ENCODE measurements at regions not wholly inside any gene's neighbourhood (a gene's known extent, or its start where the extent isn't known, plus 50 kb on each side); places are given as distances from the start of the nearest gene placed in this dataset.

GRCh38 chr1:198934901-198935305, 296.1 kb downstream of the PTPRC start:
- TF ChIP-seq CTCF (IDR thresholded peaks at IDR 0.05): no peak
- TF ChIP-seq POLR2AphosphoS5 (IDR thresholded peaks at IDR 0.05): no peak
- no peak for TF ChIP-seq POLR2A (IDR thresholded peaks at IDR 0.05; ENCODE audit: low read depth)
